Fibroblast of mammary gland (primary cell): ENCODE measurements at regions not wholly inside any gene's neighbourhood (a gene's known extent, or its start where the extent isn't known, plus 50 kb on each side); places are given as distances from the start of the nearest gene placed in this dataset.

ENCODE experiments used
- DNase-seq: peaks from one replicate; pipeline ENCODE4 v3.0.0-alpha.2; 2010; ENCODE audit warnings: low read depth
- H3K4me3 ChIP-seq: 2 replicates; pipeline ENCODE4 v1.5.1; 2011; ENCODE audit warnings: low read depth, mild to moderate bottlenecking, low read length, moderate library complexity; ENCODE audit not compliant: control insufficient read depth
- TF ChIP-seq, protein P1 (sequence below): conservative IDR thresholded peaks from 2 replicates; pipeline ENCODE4 v1.5.1; 2011; ENCODE audit warnings: low read depth, low read length, inconsistent platforms; ENCODE audit not compliant: control insufficient read depth, insufficient read depth

DNA sequence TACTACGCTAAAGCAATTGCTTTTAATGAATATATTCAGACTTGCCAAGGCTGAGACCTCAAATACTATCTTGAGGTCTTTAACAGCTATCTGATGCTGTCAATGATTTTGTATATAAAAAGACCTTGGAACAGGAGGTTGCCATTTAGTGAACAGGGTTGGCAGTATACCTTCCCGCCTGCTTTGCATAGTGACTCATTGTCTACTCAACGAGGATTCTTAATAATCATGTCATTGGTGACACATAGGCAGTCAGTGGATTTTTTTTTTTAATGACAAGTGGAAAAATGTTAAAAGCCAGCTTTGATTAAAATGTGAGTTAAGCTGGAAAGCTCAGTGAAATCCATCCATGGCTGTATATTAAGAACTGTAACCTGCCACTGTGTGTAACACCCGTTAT lies 164.0 kb downstream of the ASMT start:
- DNase-seq = no peak

DNA sequence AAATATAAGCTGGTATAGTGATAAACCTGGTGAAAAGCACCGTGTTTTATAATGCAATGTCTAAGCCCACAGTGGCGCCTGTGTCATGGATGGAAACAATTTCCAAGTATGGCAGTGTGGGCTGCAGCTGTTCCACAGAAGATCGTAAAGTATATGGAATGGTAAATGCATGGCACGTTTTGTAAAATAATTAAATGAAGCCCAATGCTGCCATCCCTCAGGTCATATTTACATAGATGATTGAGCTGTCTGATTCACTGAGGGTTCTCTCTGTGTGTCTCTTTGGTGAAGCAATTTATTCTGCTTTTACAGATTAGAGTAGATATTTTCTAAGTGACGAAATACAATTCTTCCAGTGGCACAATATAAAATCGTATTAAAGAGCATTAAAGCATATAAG lies 164.8 kb downstream of the ASMT start:
- TF ChIP-seq, protein P1, sequence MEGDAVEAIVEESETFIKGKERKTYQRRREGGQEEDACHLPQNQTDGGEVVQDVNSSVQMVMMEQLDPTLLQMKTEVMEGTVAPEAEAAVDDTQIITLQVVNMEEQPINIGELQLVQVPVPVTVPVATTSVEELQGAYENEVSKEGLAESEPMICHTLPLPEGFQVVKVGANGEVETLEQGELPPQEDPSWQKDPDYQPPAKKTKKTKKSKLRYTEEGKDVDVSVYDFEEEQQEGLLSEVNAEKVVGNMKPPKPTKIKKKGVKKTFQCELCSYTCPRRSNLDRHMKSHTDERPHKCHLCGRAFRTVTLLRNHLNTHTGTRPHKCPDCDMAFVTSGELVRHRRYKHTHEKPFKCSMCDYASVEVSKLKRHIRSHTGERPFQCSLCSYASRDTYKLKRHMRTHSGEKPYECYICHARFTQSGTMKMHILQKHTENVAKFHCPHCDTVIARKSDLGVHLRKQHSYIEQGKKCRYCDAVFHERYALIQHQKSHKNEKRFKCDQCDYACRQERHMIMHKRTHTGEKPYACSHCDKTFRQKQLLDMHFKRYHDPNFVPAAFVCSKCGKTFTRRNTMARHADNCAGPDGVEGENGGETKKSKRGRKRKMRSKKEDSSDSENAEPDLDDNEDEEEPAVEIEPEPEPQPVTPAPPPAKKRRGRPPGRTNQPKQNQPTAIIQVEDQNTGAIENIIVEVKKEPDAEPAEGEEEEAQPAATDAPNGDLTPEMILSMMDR = no peak
- no peak overlapping the region for H3K4me3 ChIP-seq
- no peak for DNase-seq

More for the DNA sequence above, 164.0 kb downstream of the ASMT start:
- H3K4me3 ChIP-seq = no peak overlapping the region
- TF ChIP-seq, protein P1 = no peak

DNA sequence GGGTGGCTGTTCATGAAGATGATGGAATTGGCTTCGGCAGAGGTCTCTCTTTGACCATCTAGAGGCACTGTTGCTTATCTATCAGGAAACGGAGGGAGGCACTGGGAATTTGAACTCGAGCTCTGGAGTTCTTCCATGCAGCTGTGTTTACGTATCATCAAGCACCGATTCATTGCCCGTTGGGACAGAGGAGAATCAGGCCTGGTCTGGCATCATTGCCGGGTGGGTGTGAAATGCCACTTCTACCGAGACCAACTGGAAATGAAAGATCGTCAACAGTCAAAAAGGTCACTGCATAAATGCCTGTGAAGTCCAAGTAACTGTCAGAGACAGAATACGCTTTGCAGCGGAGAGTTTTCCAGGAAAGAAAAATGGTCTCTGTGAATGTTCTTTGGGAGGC lies 166.9 kb downstream of the ASMT start:
- TF ChIP-seq, protein P1 = no peak
- DNase-seq = no peak
- H3K4me3 ChIP-seq = no peak overlapping the region

DNA sequence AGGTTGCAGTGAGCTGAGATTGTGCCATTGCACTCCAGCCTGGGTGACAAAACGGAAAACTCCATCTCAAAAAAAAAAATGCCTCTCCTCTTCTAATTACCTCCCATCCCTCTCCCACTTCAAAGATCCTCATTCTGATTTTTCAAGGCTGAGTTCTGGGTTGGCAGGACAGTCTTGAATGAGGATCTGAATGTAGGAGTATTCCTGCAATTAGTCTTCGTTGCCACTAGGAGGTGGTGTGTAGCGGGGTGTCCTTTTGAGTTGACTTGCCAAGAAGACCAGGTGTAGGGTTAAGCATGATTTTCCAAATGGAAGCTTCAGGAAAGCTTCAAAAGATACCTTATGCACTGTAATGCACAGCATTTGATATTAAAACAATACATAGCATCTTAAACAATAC lies 169.9 kb downstream of the ASMT start:
- no peak for DNase-seq
- H3K4me3 ChIP-seq = no peak overlapping the region
- TF ChIP-seq, protein P1 = no peak

DNA sequence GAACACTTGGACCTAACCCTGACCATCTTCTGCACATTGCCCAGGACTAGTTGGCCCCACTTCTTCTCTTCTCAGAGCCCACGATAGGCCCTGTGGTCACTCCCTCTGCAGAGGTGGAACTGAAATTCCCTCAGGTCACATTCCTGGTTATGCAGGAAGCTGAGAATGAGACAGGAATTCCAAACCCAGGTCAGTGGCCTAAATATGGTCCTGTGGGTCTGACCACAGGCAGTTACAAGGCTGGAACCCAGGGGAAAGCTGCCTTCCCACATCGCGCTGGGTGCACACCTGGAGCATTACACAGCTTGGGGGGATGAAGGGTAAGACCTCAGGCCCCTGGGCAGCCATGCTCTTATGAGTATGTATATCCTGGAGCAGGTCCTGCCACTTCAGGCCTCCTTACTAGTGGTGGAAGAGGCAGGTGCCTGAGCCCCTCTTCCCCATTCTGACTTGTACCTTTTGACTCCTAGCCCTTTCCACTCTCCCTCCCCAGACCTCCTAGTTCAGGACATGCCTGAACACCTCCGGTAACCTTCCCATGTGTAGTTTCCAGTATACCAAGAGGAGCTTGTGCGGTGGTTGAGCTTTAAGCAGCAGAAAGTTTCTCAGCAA lies 173.5 kb downstream of the ASMT start:
- TF ChIP-seq, protein P1 = no peak
- no peak overlapping the region for H3K4me3 ChIP-seq
- DNase-seq = no peak

DNA sequence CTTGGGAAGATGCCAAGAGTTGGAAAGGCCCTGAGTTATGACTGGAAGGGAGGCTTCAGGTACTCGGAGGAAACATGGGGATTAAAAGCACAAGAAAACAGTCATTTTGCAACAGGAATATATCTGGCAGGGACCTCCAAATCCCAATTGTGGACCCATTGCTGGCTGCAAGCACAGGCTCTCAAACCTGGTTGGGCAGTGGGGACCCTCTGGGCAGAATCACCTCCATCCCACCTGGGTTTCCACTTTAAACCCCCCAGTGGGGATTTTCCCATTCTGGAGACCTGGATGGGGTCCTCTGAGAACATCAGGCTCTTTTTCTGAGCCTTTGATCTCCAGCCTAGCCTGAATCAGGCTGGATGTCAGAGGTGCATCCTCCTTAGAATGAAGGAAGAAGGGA lies 177.8 kb downstream of the ASMT start:
- TF ChIP-seq, protein P1 = no peak
- no peak overlapping the region for H3K4me3 ChIP-seq
- DNase-seq = no peak

DNA sequence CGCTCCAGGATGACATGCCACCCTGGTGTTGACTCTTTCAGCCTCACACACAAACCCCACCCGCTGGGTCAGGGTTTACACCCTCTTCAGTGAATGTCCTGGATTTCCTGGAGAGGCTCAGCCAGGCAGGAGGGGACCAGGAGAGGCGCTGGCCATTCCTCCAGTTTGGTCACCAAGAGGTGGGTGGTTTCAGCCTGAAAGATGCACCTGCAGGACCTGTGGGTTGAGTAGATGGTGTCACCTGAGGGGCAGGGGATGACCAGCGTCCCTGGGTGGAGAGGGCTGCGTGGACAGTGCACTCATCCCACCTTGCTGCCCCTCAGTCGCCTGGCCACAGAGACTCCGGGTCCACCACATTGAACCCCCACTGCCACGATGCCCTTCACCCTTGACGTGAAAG lies 179.7 kb downstream of the ASMT start:
- no peak overlapping the region for H3K4me3 ChIP-seq
- no peak for DNase-seq
- TF ChIP-seq, protein P1 = no peak
